Transverse colon (tissue), 4 donors: ENCODE measurements at regions not wholly inside any gene's neighbourhood (a gene's known extent, or its start where the extent isn't known, plus 50 kb on each side); places are given as distances from the start of the nearest gene placed in this dataset.

Experiments used
- DNase-seq: peaks from one replicate; pipeline ENCODE4 v3.0.0-alpha.2; 2019
- H3K27ac ChIP-seq, 4 donors: fragments of 200-600 bp; sonication (generic); 2 replicates each; pipeline ENCODE4 v1.5.1; 2016 to 2018; ENCODE audit warnings: inconsistent platforms in 4 of 4
- H3K27me3 ChIP-seq: fragments of 200-600 bp; sonication (generic); 2 replicates; pipeline ENCODE4 v1.5.1; 2017; ENCODE audit warnings: inconsistent platforms
- H3K36me3 ChIP-seq, 4 donors: fragments of 200-600 bp; sonication (generic); 2 replicates each; pipeline ENCODE4 v1.5.1; 2017 to 2019; ENCODE audit warnings: inconsistent platforms in 4 of 4
- H3K4me1 ChIP-seq, 4 donors: fragments of 200-600 bp; sonication (generic); 2 replicates each; pipeline ENCODE4 v1.5.1; 2017 to 2020; ENCODE audit warnings: inconsistent platforms in 4 of 4
- H3K4me3 ChIP-seq, 4 donors: fragments of 200-600 bp; sonication (generic); 1 replicate in 1 of 4; 2 replicates in 3 of 4; pipeline versions ENCODE4 v1.5.1 to v1.6.1; 2017 to 2019; ENCODE audit warnings: inconsistent platforms in 4 of 4
- H3K9me3 ChIP-seq, 2 donors: fragments of 200-600 bp; sonication (generic); 2 replicates each; pipeline ENCODE4 v1.5.1; 2017 to 2019; ENCODE audit warnings: inconsistent platforms in 2 of 2
- CTCF ChIP-seq, 5 experiments: fragments of 200-600 bp in 3 of 5; fragments of 450-650 bp in 2 of 5; sonication (generic) in 3 of 5; IDR thresholded peaks; 1 replicate in 2 of 5; 2 replicates in 3 of 5; pipeline ENCODE4 v1.5.1; 2016 to 2017; ENCODE audit warnings: antibody characterized with exemption in 5 of 5, inconsistent platforms in 3 of 5, mild to moderate bottlenecking in 2 of 5, moderate library complexity in 1 of 5
- EP300 ChIP-seq: sonication (generic); formaldehyde crosslinking; IDR thresholded peaks from one replicate; pipeline ENCODE4 v1.6.1; 2017; ENCODE audit warnings: antibody characterized with exemption, low read depth
- POLR2A ChIP-seq: fragments of 450-650 bp; IDR thresholded peaks from one replicate; pipeline ENCODE4 v1.6.1; 2016; ENCODE audit warnings: antibody characterized with exemption, mild to moderate bottlenecking, moderate library complexity
- POLR2AphosphoS5 ChIP-seq, 3 donors: sonication (generic); formaldehyde crosslinking; IDR thresholded peaks; one replicate each; pipeline ENCODE4 v1.6.1; 2016; ENCODE audit warnings: antibody characterized with exemption in 3 of 3
- WGBS, 2 donors: methylation state at CpG; one replicate each; pipeline ENCODE4 v1.1.5; 2018; ENCODE audit warnings: low coverage in 1 of 2; 5-methylcytosine and 5-hydroxymethylcytosine counted together
- in situ Hi-C, 4 donors: fragments of 200-750 bp; cut with MboI; loops; one replicate each; pipeline versions ENCODE4 v1.15.0 to v1.15.1; 2017; ENCODE audit warnings: low sequenced_read_pairs in 3 of 4, low pct_ligation_motif_present in 1 of 4, low pct_unique_long_range_greater_than_20kb in 1 of 4
- intact Hi-C: fragments of 100-400 bp; cut with DNase I; formaldehyde crosslinking; loops from one replicate; pipeline ENCODE4 v1.15.1; 2023; ENCODE audit warnings: low total_unique reads

- H3K27me3 ChIP-seq, result no peaks in the 10 kb centered on the region
- in situ Hi-C loops (no loop called here), intact Hi-C loops (no loop called here)
- 44 to 52% methylated on average over 2 of the region's 2 CpGs for WGBS, 2 donors
- DNase-seq, result no peak
- no peak for TF ChIP-seq CTCF (IDR thresholded peaks at IDR 0.05)
- no peaks in the 10 kb centered on the region for H3K36me3 ChIP-seq
- no peaks in the 10 kb centered on the region for H3K4me1 ChIP-seq
- H3K4me3 ChIP-seq, result no peak overlapping the region
- H3K27ac ChIP-seq, result no peak overlapping the region
- no peaks in the 10 kb centered on the region for H3K9me3 ChIP-seq
Measured at GRCh38 chr11:37666960-37667359, 1068.9 kb upstream of the RAG2 start.

- in situ Hi-C loops, result no loop called here
Measured at GRCh38 chr11:37657645-37658044, 1059.6 kb upstream of the RAG2 start.

DNA sequence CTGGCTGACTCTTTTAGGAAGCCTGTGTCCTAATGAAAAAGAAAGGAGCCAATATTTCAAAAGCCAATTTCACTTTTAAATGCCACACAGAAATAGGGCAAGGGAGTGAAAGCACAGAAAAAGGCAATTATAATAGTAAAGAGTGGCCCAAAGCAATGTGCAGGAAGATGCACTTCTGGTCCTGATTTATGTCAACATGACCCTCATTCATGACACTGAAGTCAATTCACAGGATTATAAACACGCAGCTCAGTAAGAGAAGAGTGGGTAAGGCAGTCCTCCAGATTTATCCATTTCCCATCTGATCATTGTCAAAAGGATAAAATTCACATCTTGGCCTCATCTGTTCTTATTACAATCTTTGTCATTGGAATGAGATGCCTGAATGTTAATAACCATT, 1049.7 kb upstream of the RAG2 start:
- Histone ChIP-seq H3K36me3 (no peaks in the 10 kb centered on the region), H3K27me3 (no peaks in the 10 kb centered on the region), H3K4me1 (no peaks in the 10 kb centered on the region), H3K9me3 (no peaks in the 10 kb centered on the region), H3K27ac (no peak overlapping the region), H3K4me3 (no peak overlapping the region)
- in situ Hi-C loops (no loop called here), intact Hi-C loops (no loop called here)
- 33 to 34% methylated on average over 1 of the region's 1 CpG for WGBS, 2 donors
- DNase-seq, result no peak
- no peak for TF ChIP-seq EP300

More at GRCh38 chr11:37657645-37658044, 1059.6 kb upstream of the RAG2 start:
- intact Hi-C loops, result no loop called here
- Histone ChIP-seq H3K27me3 (no peaks in the 10 kb centered on the region), H3K9me3 (peaks cover 0 to 3% of the 10 kb centered on the region in 2 donors), H3K27ac (no peak overlapping the region), H3K4me3 (no peak overlapping the region), H3K4me1 (no peaks in the 10 kb centered on the region), H3K36me3 (no peaks in the 10 kb centered on the region)
- no peak for DNase-seq
- TF ChIP-seq EP300 (no peak), POLR2AphosphoS5 (IDR thresholded peaks at IDR 0.05) (no peak), POLR2A (no peak), CTCF (IDR thresholded peaks at IDR 0.05) (no peak)
- 82 to 100% methylated on average over 1 of the region's 1 CpG for WGBS, 2 donors

GRCh38 chr11:37643968-37644367, 1045.9 kb upstream of the RAG2 start:
- intact Hi-C loops (no loop called here), in situ Hi-C loops (no loop called here)
- TF ChIP-seq POLR2A (no peak), CTCF (IDR thresholded peaks at IDR 0.05) (no peak), POLR2AphosphoS5 (IDR thresholded peaks at IDR 0.05) (no peak), EP300 (no peak)
- no peak overlapping the region for H3K27ac ChIP-seq
- no peak overlapping the region for H3K4me3 ChIP-seq
- H3K36me3 ChIP-seq, result no peaks in the 10 kb centered on the region
- no peaks in the 10 kb centered on the region for H3K27me3 ChIP-seq
- WGBS, 2 donors, result 78 to 88% methylated on average over 2 of the region's 2 CpGs
- DNase-seq, result no peak
- no peaks in the 10 kb centered on the region for H3K4me1 ChIP-seq
- no peaks in the 10 kb centered on the region for H3K9me3 ChIP-seq

- in situ Hi-C loops (no loop called here), intact Hi-C loops (no loop called here)
- 35 to 38% methylated on average over 2 of the region's 2 CpGs for WGBS, 2 donors
- Histone ChIP-seq H3K9me3 (no peaks in the 10 kb centered on the region), H3K27ac (no peak overlapping the region), H3K36me3 (no peaks in the 10 kb centered on the region), H3K4me3 (no peak overlapping the region), H3K4me1 (no peaks in the 10 kb centered on the region), H3K27me3 (no peaks in the 10 kb centered on the region)
- TF ChIP-seq CTCF (IDR thresholded peaks at IDR 0.05), result no peak
- no peak for TF ChIP-seq POLR2AphosphoS5 (IDR thresholded peaks at IDR 0.05)
- no peak for TF ChIP-seq POLR2A
- no peak for TF ChIP-seq EP300
- no peak for DNase-seq
Measured at GRCh38 chr11:37642296-37642695, 1044.3 kb upstream of the RAG2 start.
